HUDEP-2 (cell line): ENCODE measurements at regions not wholly inside any gene's neighbourhood (a gene's known extent, or its start where the extent isn't known, plus 50 kb on each side); places are given as distances from the start of the nearest gene placed in this dataset.

Experiments used
- DNase-seq, 76 experiments: peaks; one replicate each; lab custom pipeline; 2025; ENCODE audit not compliant: unreplicated experiment in 76 of 76; lab: John Stamatoyannopoulos, UW

- DNase-seq: no peak
Measured at GRCh38 chr7:45235905-45236304, 78.3 kb downstream of the RAMP3 start.

GRCh38 chr7:45236666-45237065 is 79.1 kb downstream of the RAMP3 start:
- DNase-seq: no peak

- DNase-seq: peak in 2 of 76 experiments; percentile 17 to 19
Measured at GRCh38 chr7:45237788-45238461, 80.3 kb downstream of the RAMP3 start.

GRCh38 chr7:45238806-45239205 is 81.2 kb downstream of the RAMP3 start:
- DNase-seq: no peak

GRCh38 chr7:45239486-45239885 is 81.9 kb downstream of the RAMP3 start:
- DNase-seq: peak in 9 of 76 experiments; percentile 10 to 34 (median 19)

GRCh38 chr7:45240273-45240771 is 82.7 kb downstream of the RAMP3 start:
- DNase-seq: peak in 52 of 76 experiments; percentile 3 to 82 (median 34)

- DNase-seq: peak in 2 of 76 experiments; percentile 8 to 24
Measured at GRCh38 chr7:45240926-45241325, 83.3 kb downstream of the RAMP3 start.

- peak in 9 of 76 experiments; percentile 2 to 35 (median 9) for DNase-seq
Measured at GRCh38 chr7:45241339-45242109, 83.9 kb downstream of the RAMP3 start.

- DNase-seq: no peak
Measured at GRCh38 chr7:45242261-45242660, 84.7 kb downstream of the RAMP3 start.

GRCh38 chr7:45242698-45243097 is 85.1 kb downstream of the RAMP3 start:
- DNase-seq: no peak

- peak in 3 of 76 experiments; percentile 10 to 33 (median 12) for DNase-seq
Measured at GRCh38 chr7:45244981-45245380, 87.4 kb downstream of the RAMP3 start.

GRCh38 chr7:45246339-45246738 is 88.7 kb downstream of the RAMP3 start:
- DNase-seq: no peak

GRCh38 chr7:45252248-45252647 is 94.7 kb downstream of the RAMP3 start:
- no peak for DNase-seq

GRCh38 chr7:45252857-45253256 is 95.3 kb downstream of the RAMP3 start:
- DNase-seq: no peak

GRCh38 chr7:45253368-45253767 is 95.8 kb downstream of the RAMP3 start:
- no peak for DNase-seq

- no peak for DNase-seq
Measured at GRCh38 chr7:45255187-45255586, 97.6 kb downstream of the RAMP3 start.

GRCh38 chr7:45256309-45256708 is 98.7 kb downstream of the RAMP3 start:
- no peak for DNase-seq

GRCh38 chr7:45256775-45257174 is 99.2 kb downstream of the RAMP3 start:
- no peak for DNase-seq

- DNase-seq: no peak
Measured at GRCh38 chr7:45257284-45257683, 99.7 kb downstream of the RAMP3 start.

- no peak for DNase-seq
Measured at GRCh38 chr7:45258533-45259226, 101.1 kb downstream of the RAMP3 start.

- no peak for DNase-seq
Measured at GRCh38 chr7:45259227-45259596, 101.6 kb downstream of the RAMP3 start.
